ENCODE measurements at regions not wholly inside any gene's neighbourhood (a gene's known extent, or its start where the extent isn't known, plus 50 kb on each side); places are given as distances from the start of the nearest gene placed in this dataset.
"Not testable (repeated sequence)": the region's sequence is repeated elsewhere in the genome, so short reads cannot be mapped to it uniquely, and the experiment has no call there.

GRCh38 chr19:41495589-41495988, 52.6 kb downstream of the ERICH4 start:
- no peak for DNase-seq (ENCODE audit: low spot score)

DNA sequence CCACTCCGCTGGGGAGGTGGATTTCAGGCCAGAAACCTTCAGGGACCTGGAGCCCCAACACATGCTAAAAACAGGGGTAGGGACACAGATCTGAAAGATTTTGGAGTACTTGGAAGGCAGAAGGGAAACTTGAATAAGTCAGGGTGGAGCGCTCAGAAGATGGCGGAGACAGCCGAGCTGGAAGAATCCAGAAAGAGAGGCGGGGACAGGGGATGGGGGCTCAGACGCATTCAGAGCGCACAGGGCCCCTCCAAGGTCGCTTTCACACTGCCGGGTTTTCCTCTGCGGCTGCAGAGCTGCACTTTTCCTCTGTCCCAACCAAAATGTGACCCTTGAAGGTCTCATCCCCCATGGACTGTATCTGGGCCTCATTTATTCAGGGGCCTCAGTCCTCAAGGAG, 56.9 kb downstream of the ERICH4 start:
- no peak for DNase-seq (ENCODE audit: low spot score)

DNA sequence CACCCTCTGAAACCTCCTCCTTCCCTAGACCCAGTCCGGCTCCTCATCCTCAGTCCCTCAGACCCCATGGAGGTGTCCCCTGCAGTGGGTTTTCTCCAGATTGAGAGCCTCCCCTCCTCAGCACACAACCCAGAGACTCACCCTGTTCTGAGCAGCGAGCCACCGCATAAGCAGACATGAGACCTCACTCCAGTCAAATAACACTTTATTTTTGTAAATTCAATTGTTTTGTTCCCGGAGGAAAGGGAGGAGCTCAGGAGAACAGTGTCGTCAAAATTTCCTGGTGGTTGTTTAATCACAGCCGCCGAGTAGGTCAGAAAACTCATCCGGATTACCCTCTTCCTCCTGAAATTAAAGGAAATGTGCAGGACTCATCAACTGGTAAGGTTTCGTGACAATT, 57.5 kb downstream of the ERICH4 start:
- DNase-seq (ENCODE audit: low spot score): no peak

DNA sequence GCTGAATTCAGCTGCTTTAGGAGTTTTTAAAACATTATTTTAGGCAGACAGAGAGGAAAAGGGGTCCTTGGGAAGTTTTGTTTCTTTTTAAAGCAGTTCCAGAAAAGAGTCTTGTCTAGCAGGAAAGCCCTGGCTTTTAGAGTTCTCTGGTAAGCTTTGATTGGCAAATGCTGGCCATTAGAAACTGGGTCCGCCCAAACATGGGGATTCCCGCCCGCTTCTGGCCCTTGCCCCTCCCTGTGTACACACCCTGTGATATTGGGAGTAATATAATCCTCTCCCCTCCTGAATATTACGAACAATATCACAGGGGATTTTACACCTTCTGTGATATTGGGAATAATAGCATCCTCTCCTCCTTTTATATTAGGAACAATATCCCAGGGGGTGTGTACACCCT, 58.9 kb downstream of the ERICH4 start:
- DNase-seq (ENCODE audit: low spot score): no peak

DNA sequence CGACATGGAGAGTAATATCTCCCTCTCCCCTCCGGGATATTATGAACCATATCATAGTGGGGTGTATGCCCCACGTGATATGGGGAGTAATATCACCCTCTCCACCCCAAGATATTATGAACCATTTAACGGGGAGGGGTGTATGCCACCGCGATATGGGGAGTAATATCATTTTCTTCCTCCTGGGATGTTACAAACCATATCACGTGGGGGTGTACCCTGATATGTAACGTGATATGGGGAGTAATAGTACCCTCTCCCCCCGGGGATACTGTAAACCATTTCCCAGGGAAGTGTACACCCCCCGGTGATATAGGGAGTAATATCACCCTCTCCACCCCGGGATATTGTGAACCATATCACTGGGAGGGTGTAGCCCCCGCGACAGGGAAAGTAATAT, 62.1 kb downstream of the ERICH4 start:
- no peak for DNase-seq (ENCODE audit: low spot score)

DNA sequence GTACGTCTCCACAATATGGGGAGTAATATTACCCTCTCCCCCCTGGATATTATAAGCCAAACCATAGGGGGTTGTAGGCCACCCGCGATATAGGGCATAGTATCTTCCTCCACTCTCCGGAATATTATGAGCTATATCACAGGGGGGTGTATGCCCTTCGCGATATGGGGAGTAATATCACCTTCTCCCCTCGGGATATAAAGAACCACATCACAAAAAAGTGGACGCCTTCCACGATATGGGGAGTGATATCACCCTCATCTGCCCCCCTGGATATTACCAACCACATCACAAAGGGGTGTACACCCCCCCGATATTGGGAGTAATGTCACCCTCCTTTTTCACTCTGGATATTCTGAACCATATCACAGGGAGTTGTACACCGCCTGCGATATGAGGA, 65.5 kb upstream of the CEACAM21 start:
- DNase-seq (ENCODE audit: low spot score): no peak

DNA sequence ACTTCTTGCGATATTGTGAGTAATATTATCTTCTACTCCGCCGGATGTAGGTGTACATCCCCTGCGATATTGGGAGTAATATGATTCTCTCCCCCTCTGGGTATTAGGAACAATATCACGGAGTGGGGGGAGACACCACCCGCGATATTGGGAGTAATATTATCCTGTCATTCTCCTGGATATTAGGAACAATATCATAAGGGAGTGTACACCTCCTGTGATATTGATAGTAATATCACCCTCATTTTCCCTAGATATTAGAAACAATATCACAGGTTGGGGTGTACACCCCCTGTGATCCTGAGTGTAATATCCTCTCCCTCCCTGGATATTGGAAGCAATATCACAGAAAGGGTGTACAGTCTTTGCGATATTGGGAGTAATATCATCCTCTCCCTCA, 64.3 kb upstream of the CEACAM21 start:
- DNase-seq (ENCODE audit: low spot score): no peak

GRCh38 chr19:41515015-41515652, 60.8 kb upstream of the CEACAM21 start:
- no peak for DNase-seq (ENCODE audit: low spot score)

GRCh38 chr19:41516292-41517171, 59.4 kb upstream of the CEACAM21 start:
- not testable (repeated sequence) for DNase-seq (ENCODE audit: low spot score)

DNA sequence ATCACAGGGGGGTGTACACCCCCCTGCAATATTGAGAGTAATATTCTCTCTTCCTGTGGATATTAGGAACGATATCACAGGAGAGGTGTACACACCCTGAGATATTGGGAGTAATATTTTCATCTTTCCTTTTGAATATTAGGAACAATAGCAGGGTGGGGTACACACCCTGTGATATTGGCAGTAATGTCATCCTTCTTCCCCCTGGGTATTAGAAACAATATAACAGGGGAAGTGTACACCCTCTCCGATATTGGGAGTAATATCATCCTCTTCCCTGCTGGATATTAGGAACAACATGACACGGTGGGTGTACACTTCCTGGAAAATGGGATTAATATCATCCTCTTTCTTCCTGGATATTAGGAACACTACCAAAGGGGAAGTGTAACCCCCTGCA, 57.8 kb upstream of the CEACAM21 start:
- no peak for DNase-seq (ENCODE audit: low spot score)

- DNase-seq (ENCODE audit: low spot score): peak; percentile 20
Observed at GRCh38 chr19:41521138-41521930, 54.6 kb upstream of the CEACAM21 start.

DNA sequence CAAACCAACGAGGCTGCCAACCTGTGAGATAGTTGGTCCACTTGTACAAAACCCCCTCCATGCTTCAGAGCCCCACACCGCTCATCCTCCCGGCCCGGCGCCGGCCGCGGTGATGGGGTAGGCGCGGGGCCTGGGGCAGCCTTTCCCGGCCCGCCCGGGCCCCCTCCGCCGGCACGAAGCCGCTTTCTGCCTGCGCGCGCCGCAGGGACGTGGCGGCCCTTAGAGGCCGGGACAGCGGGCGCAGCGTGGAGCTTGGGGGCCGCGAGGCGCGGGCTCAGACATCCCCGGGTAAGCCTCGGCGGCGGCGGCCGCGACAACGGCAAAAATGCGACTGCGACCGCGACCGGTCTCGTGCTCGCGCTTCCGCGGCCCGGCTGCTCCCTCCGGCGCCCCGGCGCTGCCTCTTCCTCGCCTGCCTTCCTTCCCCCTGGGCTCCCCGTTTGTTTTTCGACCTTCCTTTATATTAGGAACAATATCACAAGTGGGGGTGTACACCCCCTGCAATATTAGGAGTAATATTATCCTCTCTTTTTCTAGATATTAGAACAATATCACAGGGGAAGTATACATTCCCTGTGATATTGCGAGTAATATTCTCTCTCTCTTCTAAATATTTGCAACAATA, 53.9 kb upstream of the CEACAM21 start:
- no peak for DNase-seq (ENCODE audit: low spot score)

- DNase-seq (ENCODE audit: low spot score): no peak
Observed at GRCh38 chr19:41525989-41526388, 50.0 kb upstream of the CEACAM21 start.
